HG02571 (cell line): ENCODE measurements at regions not wholly inside any gene's neighbourhood (a gene's known extent, or its start where the extent isn't known, plus 50 kb on each side); places are given as distances from the start of the nearest gene placed in this dataset.

Source experiments
- ATAC-seq: cut with Tn5 transposase; IDR thresholded peaks from one replicate; pipeline ENCODE4 v1.9.1; 2021; ENCODE audit warnings: mild to moderate bottlenecking, moderate library complexity; ENCODE audit not compliant: unreplicated experiment

GRCh38 chr2:200243441-200243840 lies 63.1 kb upstream of the SPATS2L start:
- ATAC-seq: no peak

- no peak for ATAC-seq
Measured at GRCh38 chr2:200244111-200244510, 62.4 kb upstream of the SPATS2L start.

GRCh38 chr2:200247494-200247893 lies 59.0 kb upstream of the SPATS2L start:
- no peak for ATAC-seq

GRCh38 chr2:200252265-200253067 lies 54.0 kb upstream of the SPATS2L start:
- no peak for ATAC-seq

- ATAC-seq: no peak
Measured at GRCh38 chr2:200253639-200254038, 52.9 kb upstream of the SPATS2L start.

- no peak for ATAC-seq
Measured at GRCh38 chr2:200254773-200255172, 51.7 kb upstream of the SPATS2L start.

- no peak for ATAC-seq
Measured at GRCh38 chr2:200255549-200255948, 50.9 kb upstream of the SPATS2L start.
